ENCODE measurements at regions not wholly inside any gene's neighbourhood (a gene's known extent, or its start where the extent isn't known, plus 50 kb on each side); places are given as distances from the start of the nearest gene placed in this dataset.

DNA sequence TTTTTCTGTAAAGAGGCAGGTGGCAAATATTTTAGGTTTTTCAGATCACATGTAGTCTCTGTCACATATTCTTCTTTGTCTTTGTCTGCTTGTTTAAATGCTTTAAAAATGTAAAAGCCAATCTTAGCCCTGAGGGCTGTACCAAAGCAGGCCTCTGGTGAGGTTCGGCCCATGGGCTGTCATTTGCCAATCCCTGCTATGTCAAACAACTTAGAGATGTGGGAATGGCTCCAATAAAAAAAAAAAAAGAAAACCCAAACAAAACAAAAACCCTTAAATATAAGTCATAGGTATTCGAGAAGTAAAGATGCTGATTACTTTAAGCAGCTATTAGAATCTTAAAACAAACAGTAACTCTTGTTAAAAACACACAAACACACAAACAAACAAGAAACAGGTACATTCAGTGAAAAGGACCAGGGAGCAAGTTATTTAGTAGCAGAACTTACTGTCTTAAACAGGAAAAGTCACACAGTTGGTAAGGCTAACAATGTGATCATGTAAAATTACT is 61.4 kb upstream of the NAMPT start (continued):
- no peak for TF ChIP-seq EZH2phosphoT487 (IDR thresholded peaks at IDR 0.05; ENCODE audit: borderline replicate concordance)

DNA sequence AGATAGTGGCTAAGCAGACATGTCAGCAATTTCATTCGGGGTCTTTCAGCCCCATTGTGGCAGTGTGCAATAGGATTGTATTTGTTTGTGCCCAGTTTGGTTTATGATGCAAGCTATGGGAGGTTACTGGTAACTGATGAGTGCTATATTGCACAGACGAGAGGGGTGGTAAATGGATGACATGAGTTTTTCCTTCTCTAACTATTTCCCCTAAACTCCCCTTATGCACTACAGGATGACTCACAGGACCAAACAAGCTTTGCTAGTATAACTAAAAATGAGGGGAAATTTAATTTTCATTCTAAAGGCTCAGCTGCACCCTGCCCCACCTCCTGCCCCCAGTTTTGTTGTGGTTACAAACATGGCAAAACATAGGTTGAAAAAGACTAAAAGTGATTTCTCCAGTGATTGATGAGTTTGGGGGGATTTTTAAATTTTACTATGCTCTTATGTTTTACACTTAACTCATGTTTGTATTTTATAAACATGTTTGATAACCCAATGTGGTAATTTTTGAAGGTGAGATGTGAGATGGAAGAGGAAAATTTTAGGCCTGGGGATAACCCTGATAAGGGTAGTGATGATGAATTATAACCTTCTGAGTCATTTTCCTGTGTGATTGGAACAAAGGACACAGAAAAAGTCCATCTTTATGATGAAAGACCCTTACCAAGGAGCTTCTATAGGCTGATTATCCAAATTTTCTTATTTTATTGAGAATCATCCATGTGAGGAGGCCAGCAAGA is 60.8 kb upstream of the NAMPT start:
- peak overlapping the region; percentile 67 for H3K4me2 ChIP-seq (ENCODE audit: low read length)
- H3K4me3 ChIP-seq (replicated peaks in 1 of 2; ENCODE audit: low read depth in 1 of 2, low read length in 2 of 2): no peak overlapping the region
- RAD21 ChIA-PET (ENCODE audit: low non-redundant PET in 1 of 2, low total read pairs in 2 of 2, uncharacterized antibody in 2 of 2, unreplicated experiment in 2 of 2): no interaction called here
- no TSS peak for BruUV-seq (replicated peaks)
- H3K36me3 ChIP-seq (ENCODE audit: control insufficient read depth in 1 of 2, insufficient read depth in 2 of 2, low read length in 2 of 2): no peaks in the 10 kb centered on the region; a peak in 1 of 4 replicates
- peaks cover 18 to 26% of the 10 kb centered on the region in 2 experiments for H3K4me1 ChIP-seq (ENCODE audit: control insufficient read depth in 1 of 2, insufficient read depth in 2 of 2, low read length in 2 of 2)
- H2AFZ ChIP-seq (ENCODE audit: low read depth, low read length, poor library complexity, severe bottlenecking): no peak overlapping the region
- ATAC-seq (no peak), DNase-seq (ENCODE audit: low read depth, low spot score) (no peak)
- no peak overlapping the region for H3K9ac ChIP-seq (ENCODE audit: low read length)
- H3K9me3 ChIP-seq (ENCODE audit: control insufficient read depth in 1 of 2, insufficient read depth in 1 of 2, low read depth in 1 of 2, low read length in 2 of 2): peaks cover 5 to 27% of the 10 kb centered on the region in 2 experiments; a peak in 3 of 4 replicates
- intact Hi-C loops (cut with micrococcal nuclease): loop anchor here (2.0 kb wide), 1 partner anchor 61 kb away; the partner anchor contains the start of gene NAMPT
- TF ChIP-seq, protein P1, sequence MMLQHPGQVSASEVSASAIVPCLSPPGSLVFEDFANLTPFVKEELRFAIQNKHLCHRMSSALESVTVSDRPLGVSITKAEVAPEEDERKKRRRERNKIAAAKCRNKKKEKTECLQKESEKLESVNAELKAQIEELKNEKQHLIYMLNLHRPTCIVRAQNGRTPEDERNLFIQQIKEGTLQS (IDR thresholded peaks at IDR 0.05): no peak
- peak; percentile 6; the same call in 1 of the 2 replicates for TF ChIP-seq JUND (IDR thresholded peaks at IDR 0.05)
- TF ChIP-seq SIN3A (IDR thresholded peaks at IDR 0.05; ENCODE audit: low read depth): no peak
- peak; percentile 35 for TF ChIP-seq FOSL1 (IDR thresholded peaks at IDR 0.05; ENCODE audit: low read depth)
- peak; percentile 60 for TF ChIP-seq CEBPB (IDR thresholded peaks at IDR 0.05; ENCODE audit: low read depth)
- TF ChIP-seq, protein P2, sequence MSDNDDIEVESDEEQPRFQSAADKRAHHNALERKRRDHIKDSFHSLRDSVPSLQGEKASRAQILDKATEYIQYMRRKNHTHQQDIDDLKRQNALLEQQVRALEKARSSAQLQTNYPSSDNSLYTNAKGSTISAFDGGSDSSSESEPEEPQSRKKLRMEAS (IDR thresholded peaks at IDR 0.05): no peak
- peak; percentile 29; the same call in 1 of the 2 replicates for TF ChIP-seq SP1 (IDR thresholded peaks at IDR 0.05; ENCODE audit: low read depth)
- no peaks in the 10 kb centered on the region for H3K27me3 ChIP-seq (ENCODE audit: insufficient read depth, low read length)
- H4K20me1 ChIP-seq (ENCODE audit: insufficient read depth): no peaks in the 10 kb centered on the region
- CTCF ChIA-PET: no interaction called here
- H3K27ac ChIP-seq (ENCODE audit: low read depth, low read length): no peak overlapping the region
- no peaks in the 10 kb centered on the region for H3K9me2 ChIP-seq (ENCODE audit: insufficient read depth)
- POLR2A ChIA-PET: no interaction called here
- no peaks in the 10 kb centered on the region for H3K79me2 ChIP-seq (ENCODE audit: insufficient read depth, low read length)

Measured in HCT116 (cell line).